Testis (tissue), 2 donors: ENCODE measurements at regions not wholly inside any gene's neighbourhood (a gene's known extent, or its start where the extent isn't known, plus 50 kb on each side); places are given as distances from the start of the nearest gene placed in this dataset.

Experiments used
- DNase-seq: peaks from one replicate; pipeline ENCODE4 v3.0.0-alpha.2; 2019
- H3K27ac ChIP-seq, 2 donors: fragments of 200-600 bp; sonication (generic); one replicate each; pipeline ENCODE4 v1.5.1; 2019
- H3K27me3 ChIP-seq: fragments of 200-600 bp; sonication (generic); one replicate; pipeline ENCODE4 v1.5.1; 2019
- H3K36me3 ChIP-seq: fragments of 200-600 bp; sonication (generic); one replicate; pipeline ENCODE4 v1.5.1; 2017; ENCODE audit warnings: low read depth; ENCODE audit errors: missing control alignments
- H3K4me1 ChIP-seq: fragments of 200-600 bp; sonication (generic); one replicate; pipeline ENCODE4 v1.5.1; 2019
- H3K4me3 ChIP-seq, 2 donors: fragments of 200-600 bp; sonication (generic); one replicate each; pipeline ENCODE4 v1.5.1; 2017 to 2019
- H3K9me3 ChIP-seq: fragments of 200-600 bp; sonication (generic); one replicate; pipeline ENCODE4 v1.5.1; 2017
- CTCF ChIP-seq, 3 experiments: fragments of 450-650 bp in 2 of 3; fragments of 200-600 bp in 1 of 3; sonication (generic) in 1 of 3; IDR thresholded peaks; one replicate each; pipeline ENCODE4 v1.5.1; 2016 to 2019; ENCODE audit warnings: antibody characterized with exemption in 3 of 3, mild to moderate bottlenecking in 2 of 3, moderate library complexity in 1 of 3
- POLR2A ChIP-seq: fragments of 450-650 bp; IDR thresholded peaks from one replicate; pipeline ENCODE4 v1.6.1; 2017; ENCODE audit warnings: antibody characterized with exemption, mild to moderate bottlenecking, moderate library complexity
- WGBS, 2 donors: methylation state at CpG; one replicate each; pipeline ENCODE4 v1.1.5; 2018; 5-methylcytosine and 5-hydroxymethylcytosine counted together
- intact Hi-C: fragments of 100-400 bp; cut with DNase I; formaldehyde crosslinking; loops from one replicate; pipeline ENCODE4 v1.15.1; 2023; ENCODE audit warnings: low total_unique reads

GRCh38 chr1:218874313-218874712 lies 299.4 kb upstream of the LYPLAL1 start:
- no peak for DNase-seq
- 87 to 90% methylated on average over 4 of the region's 4 CpGs for WGBS, 2 donors
- H3K9me3 ChIP-seq = no peaks in the 10 kb centered on the region
- TF ChIP-seq POLR2A (no peak), CTCF (IDR thresholded peaks at IDR 0.05) (no peak)
- no peaks in the 10 kb centered on the region for H3K36me3 ChIP-seq
- intact Hi-C loops = no loop called here
- no peaks in the 10 kb centered on the region for H3K27me3 ChIP-seq
- no peak overlapping the region for H3K27ac ChIP-seq
- no peaks in the 10 kb centered on the region for H3K4me1 ChIP-seq
- no peak overlapping the region for H3K4me3 ChIP-seq

DNA sequence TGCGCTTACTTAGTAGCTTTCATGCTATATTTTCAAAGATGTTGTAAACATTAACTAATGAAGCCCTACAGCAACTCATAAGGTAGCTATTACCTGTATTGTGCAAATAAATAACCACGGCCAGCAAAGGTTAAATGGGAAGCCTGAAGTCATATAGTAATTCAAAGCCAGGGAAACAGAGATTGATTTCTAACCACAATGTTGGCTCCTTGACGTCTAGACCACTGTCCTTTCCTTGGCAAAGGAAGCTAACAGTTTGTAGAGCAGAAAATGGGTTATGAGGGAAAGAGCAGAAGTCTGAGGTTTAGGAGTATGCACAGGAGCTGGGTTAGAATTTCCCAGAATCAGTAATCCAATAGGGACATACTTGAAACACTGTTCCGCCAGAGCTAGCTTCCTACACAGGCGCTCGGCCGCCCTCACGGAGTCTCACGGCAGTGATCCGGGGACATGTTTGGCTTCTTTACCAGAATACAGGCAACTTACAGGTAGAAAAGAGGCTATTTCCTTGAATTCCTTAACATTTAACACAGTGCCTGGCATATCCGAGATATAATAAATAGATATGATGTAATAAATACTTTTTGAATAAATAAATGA lies 298.8 kb upstream of the LYPLAL1 start:
- intact Hi-C loops = no loop called here
- 82 to 89% methylated on average over 11 of the region's 11 CpGs for WGBS, 2 donors
- H3K27ac ChIP-seq = no peak overlapping the region

DNA sequence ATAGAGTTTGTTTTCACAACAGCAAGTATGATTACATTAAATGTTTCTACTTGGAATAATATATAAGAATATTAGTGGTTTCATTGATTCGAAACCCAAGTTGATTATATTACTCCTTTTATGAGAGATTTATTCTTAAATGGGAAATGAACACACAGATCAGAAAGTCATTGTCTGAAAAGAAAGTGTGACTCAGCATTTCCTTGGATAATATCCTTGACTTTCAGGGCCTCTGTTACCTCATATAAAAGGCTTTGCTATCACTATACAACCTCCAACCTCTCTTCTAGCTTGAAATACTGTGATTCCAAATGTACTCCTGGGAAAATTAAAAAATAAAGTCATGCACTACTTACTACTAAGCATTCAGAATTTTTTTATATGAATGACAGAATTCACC lies 295.3 kb upstream of the LYPLAL1 start:
- no peak for DNase-seq
- peaks cover 14% of the 10 kb centered on the region for H3K4me1 ChIP-seq
- no peak for TF ChIP-seq CTCF (IDR thresholded peaks at IDR 0.05)
- TF ChIP-seq POLR2A = no peak
- H3K4me3 ChIP-seq = no peak overlapping the region
- H3K27me3 ChIP-seq = no peaks in the 10 kb centered on the region
- no peaks in the 10 kb centered on the region for H3K9me3 ChIP-seq
- H3K27ac ChIP-seq = no peak overlapping the region
- intact Hi-C loops = no loop called here
- WGBS, 2 donors = 88 to 91% methylated on average over 1 of the region's 1 CpG
- H3K36me3 ChIP-seq = no peaks in the 10 kb centered on the region

More for the DNA sequence above, 298.8 kb upstream of the LYPLAL1 start:
- TF ChIP-seq CTCF (IDR thresholded peaks at IDR 0.05) = no peak
- no peak for TF ChIP-seq POLR2A
- Histone ChIP-seq H3K36me3 (no peaks in the 10 kb centered on the region), H3K4me1 (no peaks in the 10 kb centered on the region), H3K9me3 (no peaks in the 10 kb centered on the region), H3K4me3 (no peak overlapping the region), H3K27me3 (no peaks in the 10 kb centered on the region)
- no peak for DNase-seq

DNA sequence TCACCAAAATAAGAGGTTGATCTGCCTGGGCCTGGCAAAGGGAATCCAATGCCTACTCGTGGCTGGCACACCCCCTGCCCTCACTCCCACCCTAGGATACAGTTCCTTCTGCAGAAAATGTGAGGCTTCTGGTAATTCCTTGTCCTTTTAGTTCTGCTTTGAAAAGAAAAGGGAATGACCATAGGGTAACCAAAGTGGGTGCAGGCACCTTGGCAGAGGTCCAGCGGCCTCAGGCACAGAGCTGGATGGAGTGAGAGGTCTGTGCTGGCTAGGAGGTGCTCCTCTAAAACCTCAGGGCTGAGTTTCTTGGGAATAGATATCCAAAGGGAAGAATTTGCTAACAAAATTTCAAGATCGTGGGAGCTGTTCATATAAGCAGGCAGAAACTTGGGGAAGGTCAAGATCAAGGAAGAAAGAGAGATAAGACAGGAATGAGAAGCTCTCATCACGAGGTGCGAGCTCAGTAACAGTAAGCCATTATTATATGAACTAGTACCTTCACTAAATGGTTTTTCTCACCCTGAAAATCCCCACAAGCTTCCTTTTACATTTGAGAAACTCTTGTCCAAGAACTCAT lies 293.1 kb upstream of the LYPLAL1 start:
- Histone ChIP-seq H3K4me3 (no peak overlapping the region), H3K27me3 (no peaks in the 10 kb centered on the region), H3K36me3 (no peaks in the 10 kb centered on the region), H3K4me1 (peaks cover 14% of the 10 kb centered on the region), H3K9me3 (no peaks in the 10 kb centered on the region), H3K27ac (peak overlapping the region; percentile 4 to 67)
- peak; percentile 57 for DNase-seq
- intact Hi-C loops = no loop called here
- no peak for TF ChIP-seq POLR2A
- TF ChIP-seq CTCF (IDR thresholded peaks at IDR 0.05) = no peak
- 26 to 55% methylated on average over 5 of the region's 5 CpGs for WGBS, 2 donors

DNA sequence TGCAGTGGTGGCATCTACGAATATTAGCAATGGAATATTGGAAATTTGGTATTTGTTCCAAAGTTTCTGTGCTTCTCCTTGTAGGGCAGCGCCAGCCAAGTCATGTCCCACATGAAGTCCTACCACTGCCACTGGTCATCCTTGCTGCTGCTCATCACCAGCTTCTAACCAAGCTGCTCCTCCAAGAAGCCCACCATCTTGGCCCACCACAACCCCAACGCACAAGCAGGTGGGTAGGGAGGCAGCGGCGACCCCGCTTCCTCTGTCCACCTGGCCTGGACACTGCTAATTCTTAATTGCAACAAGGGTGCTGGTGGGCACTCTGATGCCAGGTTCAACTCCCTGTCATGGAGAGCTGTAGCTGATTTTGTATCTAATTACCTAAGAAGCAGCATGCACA lies 291.2 kb upstream of the LYPLAL1 start:
- H3K4me3 ChIP-seq = no peak overlapping the region
- intact Hi-C loops = no loop called here
- H3K4me1 ChIP-seq = peaks cover 23% of the 10 kb centered on the region
- no peak overlapping the region for H3K27ac ChIP-seq
- H3K9me3 ChIP-seq = no peaks in the 10 kb centered on the region
- no peaks in the 10 kb centered on the region for H3K27me3 ChIP-seq
- H3K36me3 ChIP-seq = no peaks in the 10 kb centered on the region
- 90 to 91% methylated on average over 3 to 6 of the region's 6 CpGs for WGBS, 2 donors
- TF ChIP-seq CTCF (IDR thresholded peaks at IDR 0.05) (no peak), POLR2A (no peak)
- no peak for DNase-seq
